Epithelial cell of prostate (primary cell): ENCODE measurements at regions not wholly inside any gene's neighbourhood (a gene's known extent, or its start where the extent isn't known, plus 50 kb on each side); places are given as distances from the start of the nearest gene placed in this dataset.

ENCODE experiments used
- DNase-seq: peaks from one replicate; pipeline ENCODE4 v3.0.0-alpha.2; 2011; ENCODE audit warnings: low read depth, low spot score
- H3K27ac ChIP-seq: fragments of 450-650 bp; 2 replicates; pipeline ENCODE4 v1.5.1; 2017; ENCODE audit warnings: mild to moderate bottlenecking

DNA sequence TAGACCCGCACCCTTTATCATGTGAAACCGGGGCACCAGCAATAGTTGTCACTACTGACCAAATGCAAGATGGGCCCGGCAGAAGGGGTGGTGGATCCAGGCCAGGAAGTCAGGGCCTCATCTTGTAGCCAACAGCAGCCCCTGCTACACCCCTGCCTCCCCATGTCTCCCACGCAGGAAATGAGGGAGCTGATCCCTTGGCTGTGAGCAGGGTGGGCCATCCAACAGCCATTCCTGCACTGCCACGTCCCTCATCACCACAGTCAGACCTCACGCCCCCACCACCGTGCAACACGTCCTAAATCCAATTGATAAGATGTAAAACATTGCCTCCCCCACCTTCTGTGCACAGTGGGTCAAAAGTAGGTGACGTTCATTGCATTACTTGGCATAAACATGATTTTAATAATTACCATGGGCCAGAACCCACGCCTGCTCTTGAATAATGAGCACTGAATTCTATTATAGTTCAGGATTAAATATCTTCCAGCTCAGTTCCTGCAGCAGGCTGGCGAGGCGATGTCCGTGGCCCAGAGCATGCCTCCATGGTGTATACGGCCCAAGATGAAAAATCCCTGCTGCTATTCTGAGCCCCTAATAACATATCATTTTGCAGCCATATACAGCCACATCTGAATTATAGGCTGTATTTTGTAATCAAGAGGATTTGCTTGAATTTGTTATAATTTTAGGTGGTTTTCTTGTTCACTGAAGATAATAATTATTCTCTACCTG is 1373.8 kb downstream of the BRD1 start:
- no peak overlapping the region for H3K27ac ChIP-seq
- DNase-seq: no peak

DNA sequence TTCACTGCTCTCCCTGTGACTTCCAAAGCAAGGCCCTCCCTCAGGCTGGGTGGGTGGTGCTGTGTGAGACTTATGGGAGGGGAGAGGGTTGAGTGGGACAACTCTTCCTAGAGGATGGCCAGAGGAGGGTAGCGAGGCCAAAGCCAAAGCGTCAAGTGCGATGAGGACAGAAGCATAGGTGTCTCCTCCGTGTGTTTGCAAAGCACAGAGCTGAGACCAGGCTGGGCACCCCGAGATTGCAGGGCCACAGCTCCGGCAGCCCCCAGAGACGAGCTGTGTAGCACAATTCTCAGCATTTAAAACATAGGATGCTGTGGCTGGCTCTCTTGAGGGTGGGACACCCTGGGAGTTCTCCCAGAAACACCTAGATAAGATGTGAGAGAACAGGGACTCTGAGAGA is 1374.5 kb downstream of the BRD1 start:
- no peak overlapping the region for H3K27ac ChIP-seq
- DNase-seq: no peak

DNA sequence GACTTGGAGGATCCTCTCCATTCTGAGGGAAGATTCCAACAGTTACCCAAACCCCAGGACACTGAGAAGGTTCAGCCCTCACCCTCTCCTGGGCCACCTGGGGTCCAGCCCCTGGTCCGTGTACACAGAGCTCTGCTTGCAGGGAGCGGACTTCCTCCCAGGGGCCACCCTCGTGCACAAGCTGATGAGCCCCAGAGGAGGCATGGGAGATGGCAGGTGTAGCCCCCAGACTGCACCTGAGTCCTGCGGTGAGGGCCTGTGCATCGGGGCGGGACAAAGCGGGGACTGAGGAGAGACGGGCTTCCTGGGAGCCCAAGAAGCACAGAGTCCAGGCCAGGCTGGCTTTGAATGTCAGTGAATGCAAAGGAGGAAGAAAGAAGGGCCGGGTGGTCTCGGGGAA is 1374.9 kb downstream of the BRD1 start:
- DNase-seq: no peak
- H3K27ac ChIP-seq: no peak overlapping the region

DNA sequence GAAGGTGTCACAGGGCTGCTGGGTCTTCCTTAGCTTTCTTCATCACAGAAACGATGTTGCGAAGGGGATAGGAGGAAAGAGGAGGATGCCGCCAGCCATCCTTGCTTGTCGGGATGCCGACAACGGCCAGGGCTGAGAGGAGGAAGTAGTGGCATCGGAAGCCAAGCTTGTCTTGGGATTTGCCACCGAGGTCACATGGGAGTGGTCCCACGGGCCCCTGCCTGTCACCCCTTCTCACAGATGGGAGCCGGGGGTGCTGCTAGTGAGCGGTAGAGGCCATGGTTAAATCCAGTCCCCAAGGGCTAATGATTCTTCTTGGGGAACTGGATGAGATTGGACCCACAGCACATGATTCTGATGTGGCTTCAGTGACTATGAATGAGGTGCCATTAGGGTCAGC is 1375.8 kb downstream of the BRD1 start:
- DNase-seq: no peak
- no peak overlapping the region for H3K27ac ChIP-seq

DNA sequence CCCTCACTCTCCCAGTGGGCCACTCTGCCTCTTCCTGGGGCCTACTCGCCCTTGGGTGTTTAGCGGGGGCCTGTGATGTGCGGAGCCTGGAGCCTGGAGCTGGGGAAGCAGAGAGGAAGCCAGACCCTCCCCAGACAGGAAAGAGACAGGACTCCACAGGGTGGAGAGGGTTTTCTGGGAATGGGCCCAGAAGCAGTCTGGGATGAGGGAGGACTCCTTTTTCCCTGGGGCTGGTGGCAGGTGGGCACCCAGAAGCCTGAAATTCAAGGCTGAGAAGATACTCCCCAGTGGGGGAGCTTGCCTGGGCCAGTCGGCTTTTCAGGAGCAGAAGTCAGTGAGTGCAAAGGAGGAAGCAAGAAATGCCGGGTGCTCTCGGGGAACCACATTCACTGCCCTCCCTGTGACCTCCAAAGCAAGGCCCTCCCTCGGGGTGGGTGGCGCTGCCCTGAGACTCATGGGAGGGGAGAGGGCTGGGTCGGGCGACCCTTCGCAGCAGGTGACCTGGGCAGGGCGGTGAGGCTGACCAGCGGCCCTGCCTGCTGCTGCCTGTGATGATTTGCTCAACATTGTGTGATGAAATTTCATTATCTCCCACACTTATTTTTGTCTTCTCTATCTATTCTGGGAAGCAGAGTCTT is 1377.4 kb downstream of the BRD1 start:
- no peak overlapping the region for H3K27ac ChIP-seq
- no peak for DNase-seq

DNA sequence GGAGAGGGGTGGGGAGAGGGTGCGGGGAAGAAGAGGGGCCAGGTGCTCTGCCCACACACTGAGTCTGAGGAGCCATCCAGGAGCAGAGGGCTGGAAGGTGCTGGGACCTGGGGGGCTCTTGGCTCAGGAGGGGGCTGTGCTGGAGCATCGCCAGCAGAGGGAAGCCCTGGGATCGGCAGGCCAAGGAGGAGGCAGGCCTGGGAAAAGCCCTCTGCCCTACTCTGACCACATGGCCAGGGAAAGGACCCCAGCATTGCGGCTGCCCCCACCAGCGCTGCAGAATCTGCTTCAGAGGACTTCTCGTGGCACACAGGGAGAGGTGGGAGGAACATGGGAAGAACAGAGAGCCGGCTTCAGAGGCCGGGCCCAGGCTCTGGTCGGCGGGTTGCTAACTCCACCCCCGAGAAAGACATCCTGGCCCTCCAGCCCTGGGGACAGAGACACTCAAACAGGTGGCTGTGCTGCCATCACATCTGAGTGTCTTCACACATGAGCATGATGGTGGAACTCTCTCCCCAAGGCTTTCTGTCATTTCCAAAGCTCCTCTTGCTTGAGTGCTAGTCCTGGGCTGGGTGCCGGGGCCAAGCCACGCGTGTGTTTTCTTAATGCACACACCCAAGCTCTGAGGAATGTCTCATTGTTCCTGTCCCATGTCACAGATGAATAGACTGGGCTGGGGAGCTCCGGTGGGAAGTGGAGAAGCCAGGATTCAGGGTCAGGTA is 1378.0 kb downstream of the BRD1 start:
- no peak overlapping the region for H3K27ac ChIP-seq
- DNase-seq: no peak

DNA sequence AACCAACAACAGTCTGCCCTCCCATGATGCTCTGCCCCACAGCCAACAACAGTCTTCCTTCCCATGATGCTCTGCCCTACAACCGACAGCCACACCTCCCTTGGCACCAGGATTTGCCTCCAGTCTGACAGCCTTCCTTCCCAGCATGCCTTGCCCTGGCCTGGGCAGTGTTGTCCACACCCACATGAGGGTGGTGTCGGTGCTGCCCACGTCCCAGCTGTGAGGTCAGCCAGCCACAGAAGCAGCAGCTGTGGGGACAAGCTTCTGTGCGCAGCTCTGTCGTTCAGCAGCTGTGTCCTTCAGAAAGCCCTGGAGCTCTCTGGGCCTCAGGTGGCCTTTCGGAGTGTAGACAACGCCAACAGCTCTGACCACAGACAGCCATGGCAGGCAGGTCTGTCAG is 1378.9 kb downstream of the BRD1 start:
- no peak for DNase-seq
- H3K27ac ChIP-seq: no peak overlapping the region

DNA sequence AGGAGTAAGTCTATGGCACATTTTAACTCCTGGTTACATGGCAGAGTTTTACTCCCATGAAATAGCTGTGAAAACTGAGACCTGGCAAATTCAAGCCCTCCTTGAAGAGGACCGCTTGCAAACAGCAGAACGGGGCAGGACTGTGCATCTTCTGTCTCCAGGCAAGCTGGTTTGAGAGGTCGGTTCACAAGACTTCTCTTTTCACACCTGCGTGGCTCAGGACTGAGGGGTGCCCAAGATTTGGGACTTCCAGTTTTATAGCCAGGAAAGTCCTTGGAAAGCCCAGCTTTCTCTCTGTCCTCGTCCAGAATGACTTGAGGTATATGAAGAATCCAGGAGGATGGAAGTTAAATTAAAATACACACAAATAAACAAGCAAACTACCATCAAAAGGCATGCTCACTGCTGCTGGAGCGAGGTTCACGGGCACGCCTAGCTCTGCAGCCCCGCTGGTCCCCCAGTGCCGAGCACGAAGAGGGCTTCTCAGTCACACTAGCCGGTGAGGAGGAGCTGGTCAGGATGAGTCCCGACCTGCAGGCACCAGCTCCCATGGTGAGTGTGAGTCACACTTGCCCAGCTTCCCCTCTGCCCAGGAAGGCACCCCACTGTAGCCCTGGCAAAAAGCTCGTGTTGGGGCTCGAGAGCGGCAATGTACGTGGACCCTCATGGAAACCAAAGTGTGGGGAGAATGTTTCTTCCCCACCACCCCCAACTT is 1382.4 kb downstream of the BRD1 start:
- DNase-seq: no peak
- H3K27ac ChIP-seq: no peak overlapping the region

DNA sequence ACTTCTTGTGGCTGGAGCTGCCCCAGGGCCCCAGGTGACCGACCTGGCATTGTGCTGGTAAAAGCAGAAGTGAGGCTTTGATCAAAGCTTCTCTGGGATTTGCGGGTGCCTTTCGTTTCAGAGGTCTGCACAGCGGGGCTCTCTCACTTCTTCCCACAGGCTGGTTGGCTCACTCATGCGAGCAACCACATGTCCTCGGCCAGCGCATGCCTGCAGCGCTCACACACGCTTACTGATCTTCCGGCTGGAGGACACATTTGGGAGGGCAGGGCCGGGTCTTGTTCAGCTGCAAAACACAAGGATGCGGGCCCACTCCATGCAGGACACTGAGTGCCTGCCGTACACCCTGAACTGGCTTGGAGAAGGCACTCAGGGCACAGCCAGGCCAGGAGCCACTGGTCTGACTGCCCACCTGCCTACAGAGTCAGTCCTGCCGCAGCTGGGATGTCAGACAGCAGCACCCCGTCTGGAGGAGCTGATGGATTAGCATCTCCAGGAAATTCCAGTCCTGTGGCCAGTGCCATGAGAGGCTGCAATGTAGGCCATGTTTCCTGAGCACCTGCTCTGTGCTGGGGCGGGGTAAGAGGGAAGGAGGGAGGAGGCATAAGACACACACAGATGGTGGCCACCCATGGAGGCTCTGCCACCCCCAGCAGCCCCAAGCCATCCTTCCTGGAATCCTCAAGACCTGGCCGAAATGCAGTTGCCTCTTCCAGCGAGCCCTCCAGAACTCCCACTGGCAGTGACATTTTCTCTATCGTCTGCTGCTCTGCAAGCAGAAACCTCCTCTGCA is 1383.2 kb downstream of the BRD1 start:
- no peak overlapping the region for H3K27ac ChIP-seq
- DNase-seq: no peak

DNA sequence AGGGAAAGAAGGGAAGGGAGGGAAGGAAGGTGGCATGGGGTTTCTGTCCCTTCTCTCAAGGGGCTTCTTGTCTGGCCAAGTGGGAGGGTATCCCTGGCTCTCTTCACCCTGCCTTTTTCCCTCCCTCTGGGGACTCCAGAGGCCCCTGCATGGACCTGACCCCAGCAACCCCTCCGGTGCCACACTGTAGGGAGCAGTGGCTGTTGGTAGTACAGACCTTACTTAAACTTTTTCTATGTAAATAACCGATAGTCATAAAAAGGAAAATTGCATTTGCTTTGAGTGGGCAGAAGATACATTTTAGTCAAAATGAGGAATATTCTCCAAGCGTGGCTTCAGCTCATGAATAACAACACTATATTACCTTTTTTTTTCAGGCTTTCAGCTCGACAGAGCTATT is 1384.0 kb downstream of the BRD1 start:
- H3K27ac ChIP-seq: no peak overlapping the region
- DNase-seq: no peak

DNA sequence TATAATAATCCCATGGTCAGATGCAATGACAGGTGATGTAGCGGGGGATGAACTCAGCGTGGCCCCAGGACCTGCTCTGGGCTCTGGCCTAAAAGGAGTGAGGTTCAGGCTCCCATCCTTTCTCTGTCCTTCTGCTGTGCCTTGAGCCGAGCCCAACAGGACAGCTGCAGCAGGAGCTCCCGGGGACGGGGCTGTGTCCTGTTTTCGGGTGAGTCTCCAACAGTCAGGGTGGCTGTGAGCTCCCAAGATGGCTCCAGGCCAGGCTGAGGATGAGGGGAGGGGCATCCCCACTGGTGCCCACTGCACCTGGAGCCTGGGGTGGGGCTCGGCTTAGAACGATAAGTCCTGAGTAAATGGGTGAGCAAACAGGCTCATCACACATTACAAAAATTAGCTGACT is 1385.0 kb downstream of the BRD1 start:
- H3K27ac ChIP-seq: no peak overlapping the region
- DNase-seq: no peak

DNA sequence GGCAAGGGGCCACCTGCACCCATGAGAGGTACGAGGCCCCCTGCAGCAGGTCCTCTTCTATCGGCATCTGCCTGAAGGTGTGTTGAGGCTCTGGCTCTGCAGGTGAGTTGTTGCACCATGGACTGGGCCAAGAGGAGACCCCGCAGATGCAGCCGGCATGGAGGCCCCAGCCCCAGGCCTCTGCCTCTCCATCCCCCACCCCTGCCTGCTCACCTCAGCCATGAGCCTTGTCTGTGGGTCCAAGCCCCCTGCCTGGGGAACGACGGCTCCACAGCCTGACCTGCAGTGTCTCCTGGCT is 1386.2 kb downstream of the BRD1 start:
- H3K27ac ChIP-seq: no peak overlapping the region
- DNase-seq: no peak

DNA sequence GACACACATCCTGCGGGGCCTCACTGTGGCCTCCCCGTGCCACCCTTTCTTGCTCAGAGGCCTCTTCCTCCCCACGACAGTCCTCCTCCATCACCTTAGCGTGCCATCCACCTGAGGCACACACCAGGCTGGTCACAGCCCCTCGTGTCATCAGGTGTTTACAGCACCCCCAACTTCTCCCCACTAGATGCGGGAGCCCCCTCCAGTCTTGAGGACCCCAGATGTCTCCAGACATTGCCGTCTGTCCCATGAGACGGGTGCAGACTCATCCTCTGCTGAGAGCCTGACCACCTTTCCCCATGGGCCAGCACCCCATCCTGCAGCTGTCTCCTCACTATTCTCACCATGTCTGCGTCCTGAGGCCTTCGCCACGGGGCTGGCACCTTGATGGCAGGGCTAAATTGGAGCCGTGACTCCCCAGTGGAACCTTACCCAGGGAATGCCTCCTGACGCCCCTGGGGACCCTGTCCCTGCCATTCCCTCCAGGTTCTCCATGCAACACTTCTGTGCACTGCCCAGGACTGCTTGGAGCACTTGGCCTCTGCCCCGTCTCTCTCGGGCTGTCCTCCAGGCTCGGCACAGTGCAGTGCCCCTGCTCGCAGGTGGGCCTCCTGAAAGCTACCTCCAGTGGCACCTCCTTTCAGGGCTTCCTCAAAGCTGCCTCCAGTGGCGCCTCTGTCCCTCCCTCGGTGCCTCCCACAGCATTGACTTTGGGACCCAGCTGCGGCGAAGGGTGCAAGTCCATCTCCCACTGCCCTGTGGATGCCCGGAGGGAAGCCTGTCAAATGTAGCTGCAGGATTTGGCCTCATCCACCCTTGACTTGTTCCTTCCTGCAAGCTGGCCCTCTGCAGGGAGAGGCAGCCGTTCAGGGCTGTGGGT is 1386.8 kb downstream of the BRD1 start:
- no peak overlapping the region for H3K27ac ChIP-seq
- no peak for DNase-seq

DNA sequence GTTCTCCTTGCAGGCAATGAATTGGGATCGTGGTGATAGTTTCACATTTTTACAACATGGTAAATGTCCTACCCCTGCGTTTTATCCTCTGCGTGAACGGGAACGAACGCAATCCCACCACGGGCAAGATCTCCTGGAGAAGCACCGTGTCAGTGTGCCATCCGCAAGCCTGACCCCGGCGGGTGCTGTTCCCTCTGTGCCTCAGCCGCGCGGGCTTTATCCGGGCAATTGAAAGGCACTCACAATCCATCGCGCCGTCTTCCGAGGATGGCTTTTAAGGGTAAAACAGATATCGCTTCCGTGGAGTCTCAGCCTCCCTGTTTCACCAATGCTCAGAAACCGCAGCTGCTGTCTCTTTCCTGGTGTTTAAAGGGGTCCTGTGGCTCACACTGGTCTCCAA is 1387.5 kb downstream of the BRD1 start:
- DNase-seq: no peak
- no peak overlapping the region for H3K27ac ChIP-seq

DNA sequence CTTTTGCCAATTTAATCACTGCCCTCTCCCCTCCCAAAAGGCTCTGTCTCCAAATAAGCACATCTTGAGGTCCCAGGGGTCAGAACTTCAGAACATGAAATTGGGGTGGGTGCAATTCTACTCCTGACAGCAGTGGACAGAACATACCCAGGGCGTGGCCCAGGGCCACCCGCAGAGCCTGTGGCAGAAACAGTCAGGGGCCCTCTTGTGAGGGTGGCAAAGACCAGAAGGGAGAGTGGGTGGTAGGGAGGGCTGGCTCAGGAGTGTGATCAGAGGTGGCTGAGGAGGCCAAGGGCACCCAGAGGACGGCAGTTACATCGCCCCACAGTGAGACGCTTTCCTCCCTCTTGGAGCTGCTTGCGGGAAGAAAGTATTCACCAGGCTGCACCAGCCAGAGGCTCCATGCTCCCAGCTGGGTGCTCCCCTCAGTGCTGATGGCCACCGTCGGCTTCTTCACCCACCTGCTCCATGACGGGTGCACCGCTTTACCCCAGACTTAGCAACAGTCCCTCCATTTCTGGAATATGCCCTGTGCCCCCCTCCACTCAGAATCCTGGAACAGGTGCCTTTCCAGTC is 1388.0 kb downstream of the BRD1 start:
- DNase-seq: no peak
- H3K27ac ChIP-seq: no peak overlapping the region

DNA sequence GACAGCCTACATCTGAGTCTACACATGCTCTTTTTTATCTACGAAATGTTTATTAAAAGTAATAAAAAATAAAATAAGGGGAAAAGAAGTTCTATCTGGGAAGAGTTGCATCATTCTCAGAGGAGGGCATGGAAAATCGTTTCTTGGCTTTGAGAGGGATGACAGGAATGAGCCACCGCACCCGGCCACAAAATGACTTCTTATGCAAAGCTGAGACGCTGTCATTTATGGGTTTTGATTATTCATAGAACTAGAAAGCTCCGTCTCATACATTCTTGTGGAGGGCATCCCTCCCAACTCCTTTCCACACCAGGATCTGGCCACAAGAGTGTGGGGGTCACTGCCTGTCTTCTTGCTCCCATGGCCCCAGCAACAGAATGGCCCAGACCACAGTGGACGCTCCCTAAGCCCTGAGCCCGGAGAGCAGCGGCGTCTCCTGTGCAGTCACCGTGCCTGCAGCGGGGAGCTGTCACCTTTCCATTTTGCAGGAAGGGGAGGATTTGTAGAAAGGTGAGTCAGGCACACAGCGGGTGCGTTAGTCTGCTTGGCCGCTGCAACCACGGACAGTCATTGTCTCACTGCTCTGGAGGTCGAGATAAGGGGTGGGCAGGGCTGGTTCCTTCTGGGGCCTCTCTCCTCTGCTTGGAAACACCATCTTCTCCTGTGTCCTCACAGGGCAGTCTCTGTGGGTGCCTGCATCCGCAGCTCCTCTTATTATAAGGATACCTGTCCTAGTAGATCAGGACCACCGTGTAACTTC is 1388.7 kb downstream of the BRD1 start:
- no peak for DNase-seq
- no peak overlapping the region for H3K27ac ChIP-seq

DNA sequence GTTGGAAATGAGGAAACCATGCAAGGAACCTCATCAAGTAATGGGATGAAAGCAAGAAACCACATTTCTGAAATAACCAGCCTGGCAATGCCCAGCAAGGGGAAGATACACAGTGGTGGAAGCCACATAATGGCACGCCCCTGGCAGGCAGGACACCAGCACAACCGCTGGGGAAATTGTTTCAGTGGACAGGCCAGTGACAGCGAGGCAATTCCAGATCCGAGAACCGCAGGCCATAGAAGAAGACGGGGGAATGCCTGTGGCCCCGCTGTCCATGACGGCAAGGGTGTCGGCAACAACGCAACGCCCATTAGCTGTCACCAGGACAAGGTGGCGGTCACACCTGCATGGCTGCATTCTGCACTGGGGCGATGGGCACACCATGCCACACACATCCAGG is 1389.6 kb downstream of the BRD1 start:
- no peak overlapping the region for H3K27ac ChIP-seq
- no peak for DNase-seq

DNA sequence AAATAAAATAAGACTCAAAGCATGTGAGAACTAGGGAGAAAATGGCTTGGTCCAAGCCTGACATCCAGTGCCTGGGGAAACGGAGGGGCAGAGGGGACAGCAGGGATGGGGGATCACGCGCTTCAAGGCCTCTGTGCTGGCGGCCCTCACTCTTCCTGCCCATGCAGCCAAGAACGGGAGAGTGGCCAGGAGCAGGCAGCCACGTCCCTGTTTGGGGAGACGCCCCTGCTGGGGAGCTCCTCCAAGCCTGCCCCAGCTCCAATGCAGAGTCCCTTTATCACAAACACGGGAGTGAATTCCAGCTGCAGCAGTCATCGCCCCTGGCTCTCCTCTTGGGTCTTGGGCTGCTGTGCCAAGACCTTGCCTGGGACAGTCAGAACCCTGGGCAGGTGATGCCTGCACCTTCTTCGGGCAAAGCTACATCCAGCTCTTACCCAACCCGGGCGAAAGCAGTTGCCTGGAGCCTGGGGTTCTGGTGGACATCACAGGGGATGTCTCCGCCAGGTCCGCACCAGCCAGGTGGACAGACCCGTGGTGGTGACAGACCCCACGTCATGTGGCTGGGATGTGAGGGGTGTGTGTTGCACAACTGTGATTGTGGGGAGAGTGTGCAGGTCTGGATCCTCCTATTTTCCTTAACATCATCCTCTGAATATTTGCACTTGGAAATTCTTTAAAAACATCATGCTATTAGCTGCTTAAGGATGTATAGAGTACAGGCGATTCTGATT is 1391.3 kb downstream of the BRD1 start:
- no peak for DNase-seq
- no peak overlapping the region for H3K27ac ChIP-seq
